Astrocyte (in vitro differentiated cells and primary cell): ENCODE measurements at regions not wholly inside any gene's neighbourhood (a gene's known extent, or its start where the extent isn't known, plus 50 kb on each side); places are given as distances from the start of the nearest gene placed in this dataset.

Experiments used
- EZH2 ChIP-seq: IDR thresholded peaks from 2 replicates; pipeline ENCODE4 v1.6.1; 2012; ENCODE audit warnings: mild to moderate bottlenecking, low read length, inconsistent platforms; ENCODE audit not compliant: insufficient read depth
- TF ChIP-seq, protein P1 (sequence below): IDR thresholded peaks from 2 replicates; pipeline ENCODE4 v1.5.1; 2011; ENCODE audit warnings: low read depth, mild to moderate bottlenecking, inconsistent platforms, low read length, moderate library complexity; ENCODE audit not compliant: insufficient read depth

DNA sequence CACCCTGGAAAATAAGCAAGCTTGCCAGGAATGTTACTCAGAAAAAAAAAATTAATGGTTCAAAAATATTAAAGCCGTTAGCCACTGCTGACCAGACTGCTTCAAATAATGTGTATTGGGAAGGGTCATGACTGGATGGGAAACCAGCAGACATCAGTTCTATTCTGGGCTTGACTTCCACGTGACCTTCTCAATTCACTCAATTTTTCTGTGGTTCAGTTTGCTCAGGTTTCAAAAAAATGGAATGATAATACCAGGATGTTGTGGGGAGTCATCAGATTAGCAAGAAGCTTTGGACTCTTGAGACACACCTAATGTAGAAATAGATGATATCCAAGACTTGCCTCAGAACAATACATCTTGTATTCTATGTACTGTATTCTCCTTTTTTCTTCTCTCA lies 541.9 kb upstream of the BOD1L1 start:
- TF ChIP-seq, protein P1, sequence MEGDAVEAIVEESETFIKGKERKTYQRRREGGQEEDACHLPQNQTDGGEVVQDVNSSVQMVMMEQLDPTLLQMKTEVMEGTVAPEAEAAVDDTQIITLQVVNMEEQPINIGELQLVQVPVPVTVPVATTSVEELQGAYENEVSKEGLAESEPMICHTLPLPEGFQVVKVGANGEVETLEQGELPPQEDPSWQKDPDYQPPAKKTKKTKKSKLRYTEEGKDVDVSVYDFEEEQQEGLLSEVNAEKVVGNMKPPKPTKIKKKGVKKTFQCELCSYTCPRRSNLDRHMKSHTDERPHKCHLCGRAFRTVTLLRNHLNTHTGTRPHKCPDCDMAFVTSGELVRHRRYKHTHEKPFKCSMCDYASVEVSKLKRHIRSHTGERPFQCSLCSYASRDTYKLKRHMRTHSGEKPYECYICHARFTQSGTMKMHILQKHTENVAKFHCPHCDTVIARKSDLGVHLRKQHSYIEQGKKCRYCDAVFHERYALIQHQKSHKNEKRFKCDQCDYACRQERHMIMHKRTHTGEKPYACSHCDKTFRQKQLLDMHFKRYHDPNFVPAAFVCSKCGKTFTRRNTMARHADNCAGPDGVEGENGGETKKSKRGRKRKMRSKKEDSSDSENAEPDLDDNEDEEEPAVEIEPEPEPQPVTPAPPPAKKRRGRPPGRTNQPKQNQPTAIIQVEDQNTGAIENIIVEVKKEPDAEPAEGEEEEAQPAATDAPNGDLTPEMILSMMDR: no peak
- TF ChIP-seq EZH2: no peak
